Choroid plexus epithelial cell (primary cell): ENCODE measurements at regions not wholly inside any gene's neighbourhood (a gene's known extent, or its start where the extent isn't known, plus 50 kb on each side); places are given as distances from the start of the nearest gene placed in this dataset.

Experiments
- DNase-seq: peaks from one replicate; pipeline ENCODE4 v3.0.0-alpha.2; 2010; ENCODE audit warnings: low read depth
- H3K4me3 ChIP-seq: 2 replicates; pipeline ENCODE4 v1.5.1; 2011; ENCODE audit warnings: low read depth, mild to moderate bottlenecking, control low read depth, low read length, moderate library complexity
- CTCF ChIP-seq: conservative IDR thresholded peaks from 2 replicates; pipeline ENCODE4 v1.5.1; 2011; ENCODE audit warnings: low read depth, mild to moderate bottlenecking, control low read depth, inconsistent platforms, low read length, moderate library complexity

GRCh38 chr9:135220601-135221575 is 133.4 kb downstream of the OLFM1 start:
- no peak overlapping the region for H3K4me3 ChIP-seq
- DNase-seq, result no peak
- TF ChIP-seq CTCF, result no peak

GRCh38 chr9:135221576-135221950 is 134.1 kb downstream of the OLFM1 start:
- DNase-seq, result no peak
- no peak overlapping the region for H3K4me3 ChIP-seq
- TF ChIP-seq CTCF, result no peak

DNA sequence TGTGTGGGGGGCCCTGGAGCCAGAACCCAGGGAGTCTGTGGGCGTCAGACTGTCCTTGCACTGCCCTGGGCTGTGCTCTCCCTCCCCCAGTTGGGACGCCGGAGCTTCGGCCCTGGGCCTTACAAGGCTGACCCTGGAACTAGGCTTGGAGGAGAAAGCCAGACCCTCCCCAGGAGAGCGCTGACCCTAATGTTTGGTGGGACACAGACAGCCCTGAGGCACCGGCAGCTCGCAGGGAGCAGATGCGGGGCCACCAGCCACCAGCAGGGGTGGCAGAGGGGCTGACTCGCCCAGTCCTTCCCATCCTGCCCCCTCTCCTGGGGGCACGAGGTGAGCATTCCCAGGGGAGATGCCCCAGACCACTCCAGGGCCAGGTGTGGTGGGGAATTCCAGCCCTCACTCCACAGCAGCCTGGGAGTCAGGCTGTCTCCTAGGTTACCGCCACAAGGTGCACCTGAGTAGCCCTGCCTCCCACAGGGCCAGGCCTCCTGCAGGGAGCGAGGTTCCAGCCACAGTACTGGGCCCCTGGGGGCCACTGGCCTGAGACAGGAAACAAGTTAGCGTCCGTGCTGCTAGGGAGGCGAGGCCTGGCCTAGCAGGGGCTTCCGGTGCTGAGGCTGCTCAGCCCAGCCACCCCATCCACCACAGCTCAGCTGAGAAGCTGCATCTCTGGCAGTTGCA is 134.6 kb downstream of the OLFM1 start:
- DNase-seq, result no peak
- H3K4me3 ChIP-seq, result no peak overlapping the region
- TF ChIP-seq CTCF, result no peak

- no peak for DNase-seq
- H3K4me3 ChIP-seq, result no peak overlapping the region
- TF ChIP-seq CTCF, result no peak
Measured at GRCh38 chr9:135222881-135223760, 135.7 kb downstream of the OLFM1 start.

DNA sequence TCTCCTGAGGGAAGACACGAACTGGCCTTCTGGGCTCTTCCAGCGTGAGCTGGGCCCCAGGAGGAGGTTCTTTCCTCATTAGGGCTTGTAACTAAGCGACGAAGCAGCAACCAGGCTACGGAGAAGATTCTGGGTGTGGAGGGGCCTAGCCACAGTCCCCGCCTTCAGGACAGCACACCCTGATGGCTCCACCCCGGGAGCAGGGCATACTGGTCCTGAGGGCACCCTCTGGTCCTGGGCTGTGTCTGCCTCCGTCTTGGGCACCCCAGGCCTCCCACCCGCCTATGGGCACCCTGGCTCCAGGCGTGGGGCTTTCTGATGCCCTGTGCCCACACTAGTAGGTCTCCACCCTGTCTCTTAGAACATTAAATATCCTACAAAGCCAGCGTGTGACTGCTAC is 136.4 kb downstream of the OLFM1 start:
- H3K4me3 ChIP-seq, result no peak overlapping the region
- no peak for DNase-seq
- TF ChIP-seq CTCF, result no peak

DNA sequence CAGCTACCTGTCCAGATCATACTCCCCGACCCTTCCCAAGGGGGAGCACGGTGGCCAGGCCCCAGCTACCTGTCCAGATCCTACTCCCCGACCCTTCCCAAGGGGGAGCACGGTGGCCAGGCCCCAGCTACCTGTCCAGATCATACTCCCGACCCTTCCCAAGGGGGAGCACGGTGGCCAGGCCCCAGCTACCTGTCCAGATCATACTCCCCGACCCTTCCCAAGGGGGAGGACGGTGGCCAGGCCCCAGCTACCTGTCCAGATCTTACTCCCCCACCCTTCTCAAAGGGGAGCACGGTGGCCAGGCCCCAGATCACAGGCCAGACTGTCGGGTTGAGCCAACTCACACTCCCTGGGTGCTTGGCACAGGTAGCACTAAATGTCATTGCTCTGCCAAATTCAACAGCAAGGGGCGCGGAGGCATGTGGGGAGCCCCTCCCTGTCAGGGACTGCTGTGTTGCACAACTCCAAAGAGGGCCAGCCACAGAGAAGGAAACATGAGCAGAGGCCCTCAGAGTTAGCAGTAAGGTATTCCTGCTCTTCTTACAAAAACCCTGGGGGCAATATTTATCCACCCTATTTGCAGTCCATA is 136.9 kb downstream of the OLFM1 start:
- no peak for TF ChIP-seq CTCF
- DNase-seq, result no peak
- H3K4me3 ChIP-seq, result no peak overlapping the region
